GM12878 (cell line): ENCODE measurements at regions not wholly inside any gene's neighbourhood (a gene's known extent, or its start where the extent isn't known, plus 50 kb on each side); places are given as distances from the start of the nearest gene placed in this dataset.

Source experiments
- ATAC-seq: fragments of 200-7000 bp; cut with Tn5 transposase; 3 replicates; pipeline ENCODE4 v1.9.1; 2020; ENCODE audit warnings: mild to moderate bottlenecking, moderate library complexity
- BruUV-seq: library from RNA; stranded (reverse); fragments of 400-500 nt; replicated peaks from 2 replicates; lab custom pipeline; 2021; lab: Mats Ljungman, UMichigan
- CTCF ChIA-PET: fragments of 300-600 bp; sonication (Branson Sonifier 250); formaldehyde crosslinking; extraction: SDS; loops from one replicate; lab custom pipeline; 2021; ENCODE audit warnings: inconsistent platforms; lab: Yijun Ruan, JAX
- POLR2A ChIA-PET: fragments of 350-600 bp; formaldehyde crosslinking; extraction: SDS; loops from one replicate; lab custom pipeline; 2021; ENCODE audit warnings: inconsistent platforms; lab: Charles Lee
- RAD21 ChIA-PET: fragments of 300-600 bp; sonication (Branson Sonifier 250); formaldehyde crosslinking; loops from one replicate; lab custom pipeline; 2023; ENCODE audit warnings: antibody characterized with exemption; ENCODE audit not compliant: unreplicated experiment; lab: Charles Lee
- SMC1A ChIA-PET: fragments of 300-600 bp; sonication (Branson Sonifier 250); formaldehyde crosslinking; loops from one replicate; lab custom pipeline; 2023; ENCODE audit not compliant: unreplicated experiment, uncharacterized antibody; lab: Charles Lee
- DNase-seq: peaks from one replicate; pipeline ENCODE4 v3.0.0-alpha.2; 2011; ENCODE audit warnings: low read depth, low spot score
- FAIRE-seq: peaks from 3 replicates; lab custom pipeline; 2011; peaks lifted over from hg19 to GRCh38; lab: Jason Lieb, UNC
- H2AFZ ChIP-seq: 2 replicates; pipeline ENCODE4 v1.6.0; 2011; ENCODE audit warnings: low read depth, low read length, control low read depth; ENCODE audit not compliant: control insufficient read depth
- H3K27ac ChIP-seq: 2 replicates; pipeline ENCODE4 v1.5.1; 2011; ENCODE audit warnings: control low read depth; ENCODE audit not compliant: control insufficient read depth, insufficient read depth
- H3K27me3 ChIP-seq, 2 experiments: replicated peaks in 1 of 2; 2 replicates each; pipeline versions ENCODE4 v1.6.0 to v1.6.1; 2011; ENCODE audit warnings: low read length in 1 of 2; ENCODE audit not compliant: control insufficient read depth in 2 of 2, insufficient read depth in 2 of 2
- H3K36me3 ChIP-seq, 2 experiments: 2 replicates each; pipeline ENCODE4 v1.5.1; 2011; ENCODE audit warnings: low read length in 1 of 2; ENCODE audit not compliant: control insufficient read depth in 2 of 2, insufficient read depth in 2 of 2
- H3K4me1 ChIP-seq: 2 replicates; pipeline ENCODE4 v1.6.1; 2011; ENCODE audit warnings: mild to moderate bottlenecking, low read length, moderate library complexity, mixed read lengths; ENCODE audit not compliant: control insufficient read depth, insufficient read depth
- H3K4me2 ChIP-seq: 2 replicates; pipeline ENCODE4 v1.6.0; 2011; ENCODE audit warnings: control low read depth; ENCODE audit not compliant: control insufficient read depth, insufficient read depth
- H3K4me3 ChIP-seq: fragments of 200-600 bp; sonication (generic); 2 replicates; pipeline ENCODE4 v1.5.1; 2016
- H3K79me2 ChIP-seq: 2 replicates; pipeline ENCODE4 v1.6.0; 2011; ENCODE audit warnings: low read length; ENCODE audit not compliant: control insufficient read depth, insufficient read depth
- H3K9ac ChIP-seq: 2 replicates; pipeline ENCODE4 v1.8.0; 2011; ENCODE audit warnings: low read length, control low read depth, mixed read lengths; ENCODE audit not compliant: control insufficient read depth, insufficient read depth
- H3K9me3 ChIP-seq: replicated peaks from 3 replicates; pipeline ENCODE4 v1.5.1; 2011; ENCODE audit warnings: mild to moderate bottlenecking, low read length; ENCODE audit not compliant: control insufficient read depth, insufficient read depth
- H4K20me1 ChIP-seq: 2 replicates; pipeline ENCODE4 v1.6.0; 2011; ENCODE audit not compliant: control insufficient read depth, insufficient read depth
- CREB1 ChIP-seq: IDR thresholded peaks from 2 replicates; pipeline ENCODE4 v1.6.1; 2012; ENCODE audit warnings: low read depth, mild to moderate bottlenecking, inconsistent platforms
- KDM1A ChIP-seq: fragments of 200-600 bp; sonication (generic); IDR thresholded peaks from 2 replicates; pipeline ENCODE4 v1.6.1; 2016; ENCODE audit warnings: borderline replicate concordance
- MEF2A ChIP-seq: IDR thresholded peaks from 2 replicates; pipeline ENCODE4 v1.6.1; 2011; ENCODE audit warnings: low read depth, mild to moderate bottlenecking, low read length, moderate library complexity; ENCODE audit not compliant: insufficient read depth
- MLLT1 ChIP-seq: fragments of 450-650 bp; IDR thresholded peaks from 2 replicates; pipeline ENCODE4 v1.6.1; 2016; ENCODE audit warnings: mild to moderate bottlenecking
- NFYA ChIP-seq: IDR thresholded peaks from 2 replicates; pipeline ENCODE4 v1.6.1; 2011; ENCODE audit warnings: low read depth, mild to moderate bottlenecking, low read length, improper control_type of control experiment, borderline replicate concordance
- POLR2A ChIP-seq: IDR thresholded peaks from 2 replicates; pipeline ENCODE4 v1.6.1; 2011; ENCODE audit warnings: low read depth, mild to moderate bottlenecking, low read length
- SMARCA5 ChIP-seq: fragments of 450-650 bp; IDR thresholded peaks from 2 replicates; pipeline ENCODE4 v1.6.1; 2017; ENCODE audit warnings: mild to moderate bottlenecking
- TCF3 ChIP-seq: IDR thresholded peaks from 2 replicates; pipeline ENCODE4 v1.6.1; 2012; ENCODE audit warnings: low read depth, mild to moderate bottlenecking, low read length, borderline replicate concordance; ENCODE audit not compliant: insufficient read depth
- YY1 ChIP-seq: IDR thresholded peaks from 2 replicates; pipeline ENCODE4 v1.6.1; 2011; ENCODE audit warnings: low read depth, mild to moderate bottlenecking, low read length
- ZBTB11 ChIP-seq: fragments of 450-650 bp; formaldehyde crosslinking; IDR thresholded peaks from 2 replicates; pipeline ENCODE4 v1.5.0; 2022; ENCODE audit warnings: mild to moderate bottlenecking, missing genetic modification characterization
- WGBS: methylation state at CpG from one replicate; pipeline ENCODE4 v1.1.6; 2016; ENCODE audit warnings: low lambda C conversion rate; ENCODE audit not compliant: insufficient replicate concordance, insufficient coverage; ENCODE audit errors: missing lambda C conversion rate; 5-methylcytosine and 5-hydroxymethylcytosine counted together
- in situ Hi-C: fragments of 300-500 bp; cut with MboI; formaldehyde crosslinking; loops from 9 replicates; pipeline ENCODE4 v1.14.3; 2018; ENCODE audit warnings: mixed read lengths
- intact Hi-C: fragments of 100-400 bp; cut with micrococcal nuclease; formaldehyde crosslinking; loops from one replicate; pipeline ENCODE4 v1.14.2; 2022; ENCODE audit not compliant: unreplicated experiment

- peak; percentile 66 for FAIRE-seq
- ChIA-PET SMC1A (no interaction called here), POLR2A (no interaction called here), CTCF (no interaction called here), RAD21 (no interaction called here)
- BruUV-seq = no TSS peak
- Histone ChIP-seq H3K4me2 (no peak overlapping the region), H3K4me3 (no peak overlapping the region), H3K27ac (no peak overlapping the region), H3K36me3 (no peaks in the 10 kb centered on the region), H3K9me3 (no peaks in the 10 kb centered on the region), H3K4me1 (no peaks in the 10 kb centered on the region), H4K20me1 (no peaks in the 10 kb centered on the region), H3K27me3 (no peaks in the 10 kb centered on the region), H3K9ac (no peak overlapping the region), H3K79me2 (no peaks in the 10 kb centered on the region), H2AFZ (no peak overlapping the region)
- WGBS = 0% methylated on average over 1 of the region's 1 CpG
- TF ChIP-seq POLR2A (no peak), ZBTB11 (CRISPR knock-in tag) (no peak), CREB1 (no peak), TCF3 (no peak), NFYA (no peak), KDM1A (no peak), YY1 (no peak), MLLT1 (no peak), SMARCA5 (no peak), MEF2A (no peak)
- in situ Hi-C loops = no loop called here
- intact Hi-C loops = no loop called here
- no peak for DNase-seq
- ATAC-seq = no peak
Observed at GRCh38 chr4:30125868-30126267, 594.3 kb upstream of the PCDH7 start.
